ENCODE measurements at regions not wholly inside any gene's neighbourhood (a gene's known extent, or its start where the extent isn't known, plus 50 kb on each side); places are given as distances from the start of the nearest gene placed in this dataset.

GRCh38 chr1:2910211-2910610 is 108.7 kb upstream of the TTC34 start:
- H3K4me1 ChIP-seq (ENCODE audit: insufficient read depth, low read length) = no peaks in the 10 kb centered on the region
- no peak overlapping the region for H3K27ac ChIP-seq (ENCODE audit: low read depth, low read length)
- H3K4me3 ChIP-seq (ENCODE audit: insufficient read depth, low read length) = no peak overlapping the region
- H3K9me3 ChIP-seq (ENCODE audit: low read depth, low read length) = no peaks in the 10 kb centered on the region
- no peaks in the 10 kb centered on the region for H3K36me3 ChIP-seq (ENCODE audit: insufficient read depth, low read length)
- no peak for TF ChIP-seq CTCF (IDR thresholded peaks at IDR 0.05; ENCODE audit: extremely low read depth, low read depth, low read length)
- no peaks in the 10 kb centered on the region for H3K27me3 ChIP-seq (ENCODE audit: insufficient read depth, low read length)
- H4K20me1 ChIP-seq (ENCODE audit: insufficient read depth, low read length) = no peaks in the 10 kb centered on the region
- H2AFZ ChIP-seq (ENCODE audit: low read length) = no peak overlapping the region
- no peaks in the 10 kb centered on the region for H3K79me2 ChIP-seq (ENCODE audit: insufficient read depth, low read length)
- H3K4me2 ChIP-seq (ENCODE audit: insufficient read depth, low read length) = no peak overlapping the region
- DNase-seq (ENCODE audit: insufficient read length, low spot score, missing footprints) = no peak

GRCh38 chr1:2911421-2912178 is 109.7 kb upstream of the ACTRT2 start:
- Histone ChIP-seq H3K4me3 (ENCODE audit: insufficient read depth, low read length) (no peak overlapping the region), H3K4me2 (ENCODE audit: insufficient read depth, low read length) (no peak overlapping the region), H3K9me3 (ENCODE audit: low read depth, low read length) (peaks cover 5% of the 10 kb centered on the region), H3K4me1 (ENCODE audit: insufficient read depth, low read length) (no peaks in the 10 kb centered on the region), H4K20me1 (ENCODE audit: insufficient read depth, low read length) (no peaks in the 10 kb centered on the region), H3K27ac (ENCODE audit: low read depth, low read length) (no peak overlapping the region), H2AFZ (ENCODE audit: low read length) (no peak overlapping the region), H3K36me3 (ENCODE audit: insufficient read depth, low read length) (no peaks in the 10 kb centered on the region), H3K27me3 (ENCODE audit: insufficient read depth, low read length) (no peaks in the 10 kb centered on the region), H3K79me2 (ENCODE audit: insufficient read depth, low read length) (no peaks in the 10 kb centered on the region)
- no peak for TF ChIP-seq CTCF (IDR thresholded peaks at IDR 0.05; ENCODE audit: extremely low read depth, low read depth, low read length)
- no peak for DNase-seq (ENCODE audit: insufficient read length, low spot score, missing footprints)

- no peaks in the 10 kb centered on the region for H3K79me2 ChIP-seq (ENCODE audit: insufficient read depth, low read length)
- H4K20me1 ChIP-seq (ENCODE audit: insufficient read depth, low read length) = no peaks in the 10 kb centered on the region
- H3K4me3 ChIP-seq (ENCODE audit: insufficient read depth, low read length) = no peak overlapping the region
- no peak overlapping the region for H3K4me2 ChIP-seq (ENCODE audit: insufficient read depth, low read length)
- no peak for DNase-seq (ENCODE audit: insufficient read length, low spot score, missing footprints)
- H2AFZ ChIP-seq (ENCODE audit: low read length) = no peak overlapping the region
- H3K9me3 ChIP-seq (ENCODE audit: low read depth, low read length) = peaks cover 5% of the 10 kb centered on the region
- H3K36me3 ChIP-seq (ENCODE audit: insufficient read depth, low read length) = no peaks in the 10 kb centered on the region
- no peak for TF ChIP-seq CTCF (IDR thresholded peaks at IDR 0.05; ENCODE audit: extremely low read depth, low read depth, low read length)
- no peaks in the 10 kb centered on the region for H3K4me1 ChIP-seq (ENCODE audit: insufficient read depth, low read length)
- no peaks in the 10 kb centered on the region for H3K27me3 ChIP-seq (ENCODE audit: insufficient read depth, low read length)
- H3K27ac ChIP-seq (ENCODE audit: low read depth, low read length) = no peak overlapping the region
Observed at GRCh38 chr1:2912424-2913061, 108.7 kb upstream of the ACTRT2 start.

- no peaks in the 10 kb centered on the region for H3K4me1 ChIP-seq (ENCODE audit: insufficient read depth, low read length)
- TF ChIP-seq CTCF (IDR thresholded peaks at IDR 0.05; ENCODE audit: extremely low read depth, low read depth, low read length) = no peak
- H3K79me2 ChIP-seq (ENCODE audit: insufficient read depth, low read length) = no peaks in the 10 kb centered on the region
- no peaks in the 10 kb centered on the region for H4K20me1 ChIP-seq (ENCODE audit: insufficient read depth, low read length)
- H2AFZ ChIP-seq (ENCODE audit: low read length) = no peak overlapping the region
- H3K4me2 ChIP-seq (ENCODE audit: insufficient read depth, low read length) = no peak overlapping the region
- H3K9me3 ChIP-seq (ENCODE audit: low read depth, low read length) = peaks cover 5% of the 10 kb centered on the region
- H3K36me3 ChIP-seq (ENCODE audit: insufficient read depth, low read length) = no peaks in the 10 kb centered on the region
- no peak overlapping the region for H3K27ac ChIP-seq (ENCODE audit: low read depth, low read length)
- no peaks in the 10 kb centered on the region for H3K27me3 ChIP-seq (ENCODE audit: insufficient read depth, low read length)
- no peak for DNase-seq (ENCODE audit: insufficient read length, low spot score, missing footprints)
- no peak overlapping the region for H3K4me3 ChIP-seq (ENCODE audit: insufficient read depth, low read length)
Observed at GRCh38 chr1:2913091-2913490, 108.2 kb upstream of the ACTRT2 start.
